ENCODE measurements at regions not wholly inside any gene's neighbourhood (a gene's known extent, or its start where the extent isn't known, plus 50 kb on each side); places are given as distances from the start of the nearest gene placed in this dataset.

DNA sequence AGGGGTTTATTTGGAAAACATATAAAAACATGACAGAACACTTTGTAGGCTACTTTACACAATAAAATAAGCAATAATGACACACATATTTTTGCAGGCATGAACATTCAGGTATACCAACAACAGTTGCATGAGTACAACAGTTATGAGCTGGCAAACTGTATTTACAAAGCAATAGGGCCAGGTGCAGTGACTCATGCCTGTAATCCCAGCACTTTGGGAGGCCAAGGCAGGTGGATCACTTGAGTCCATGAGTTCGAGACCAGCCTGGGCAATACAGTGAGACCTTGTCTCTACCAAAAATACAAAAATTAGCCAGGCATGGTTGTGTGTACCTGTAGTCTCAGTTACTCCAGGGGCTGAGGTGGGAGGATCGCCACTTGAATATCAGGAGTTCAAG, 101.1 kb downstream of the BMP4 start:
- TF ChIP-seq, protein P1, sequence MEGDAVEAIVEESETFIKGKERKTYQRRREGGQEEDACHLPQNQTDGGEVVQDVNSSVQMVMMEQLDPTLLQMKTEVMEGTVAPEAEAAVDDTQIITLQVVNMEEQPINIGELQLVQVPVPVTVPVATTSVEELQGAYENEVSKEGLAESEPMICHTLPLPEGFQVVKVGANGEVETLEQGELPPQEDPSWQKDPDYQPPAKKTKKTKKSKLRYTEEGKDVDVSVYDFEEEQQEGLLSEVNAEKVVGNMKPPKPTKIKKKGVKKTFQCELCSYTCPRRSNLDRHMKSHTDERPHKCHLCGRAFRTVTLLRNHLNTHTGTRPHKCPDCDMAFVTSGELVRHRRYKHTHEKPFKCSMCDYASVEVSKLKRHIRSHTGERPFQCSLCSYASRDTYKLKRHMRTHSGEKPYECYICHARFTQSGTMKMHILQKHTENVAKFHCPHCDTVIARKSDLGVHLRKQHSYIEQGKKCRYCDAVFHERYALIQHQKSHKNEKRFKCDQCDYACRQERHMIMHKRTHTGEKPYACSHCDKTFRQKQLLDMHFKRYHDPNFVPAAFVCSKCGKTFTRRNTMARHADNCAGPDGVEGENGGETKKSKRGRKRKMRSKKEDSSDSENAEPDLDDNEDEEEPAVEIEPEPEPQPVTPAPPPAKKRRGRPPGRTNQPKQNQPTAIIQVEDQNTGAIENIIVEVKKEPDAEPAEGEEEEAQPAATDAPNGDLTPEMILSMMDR (IDR thresholded peaks at IDR 0.05) = no peak
- TF ChIP-seq POLR2A (IDR thresholded peaks at IDR 0.05) = no peak
- no peak for TF ChIP-seq POLR2AphosphoS5 (IDR thresholded peaks at IDR 0.05)
